Lower leg skin (tissue), 4 donors: ENCODE measurements at regions not wholly inside any gene's neighbourhood (a gene's known extent, or its start where the extent isn't known, plus 50 kb on each side); places are given as distances from the start of the nearest gene placed in this dataset.

Experiments used
- DNase-seq, 2 donors: peaks; one replicate each; pipeline ENCODE4 v3.0.0-alpha.2; 2019; ENCODE audit warnings: low spot score in 2 of 2
- H3K4me3 ChIP-seq: fragments of 200-600 bp; sonication (generic); 2 replicates; pipeline ENCODE4 v1.5.1; 2017; ENCODE audit warnings: mild to moderate bottlenecking, low read depth; ENCODE audit not compliant: poor library complexity, severe bottlenecking
- POLR2A ChIP-seq, 2 donors: fragments of 450-650 bp; IDR thresholded peaks; one replicate each; pipeline ENCODE4 v1.6.1; 2016 to 2017; ENCODE audit warnings: antibody characterized with exemption in 2 of 2, mild to moderate bottlenecking in 1 of 2, moderate library complexity in 1 of 2
- WGBS, 2 donors: methylation state at CpG; one replicate each; pipeline ENCODE4 v1.1.5; 2018; 5-methylcytosine and 5-hydroxymethylcytosine counted together
- intact Hi-C: fragments of 100-400 bp; cut with DNase I; formaldehyde crosslinking; loops from one replicate; pipeline ENCODE4 v1.15.0; 2023; ENCODE audit warnings: low total_unique reads
- TF ChIP-seq, protein P1 (sequence below), 3 donors: fragments of 450-650 bp; IDR thresholded peaks; one replicate each; pipeline ENCODE4 v1.5.1; 2016; ENCODE audit warnings: antibody characterized with exemption in 3 of 3, mild to moderate bottlenecking in 3 of 3, moderate library complexity in 2 of 3

- intact Hi-C loops = no loop called here
- DNase-seq = no peak
- H3K4me3 ChIP-seq = no peak overlapping the region
- TF ChIP-seq, protein P1, sequence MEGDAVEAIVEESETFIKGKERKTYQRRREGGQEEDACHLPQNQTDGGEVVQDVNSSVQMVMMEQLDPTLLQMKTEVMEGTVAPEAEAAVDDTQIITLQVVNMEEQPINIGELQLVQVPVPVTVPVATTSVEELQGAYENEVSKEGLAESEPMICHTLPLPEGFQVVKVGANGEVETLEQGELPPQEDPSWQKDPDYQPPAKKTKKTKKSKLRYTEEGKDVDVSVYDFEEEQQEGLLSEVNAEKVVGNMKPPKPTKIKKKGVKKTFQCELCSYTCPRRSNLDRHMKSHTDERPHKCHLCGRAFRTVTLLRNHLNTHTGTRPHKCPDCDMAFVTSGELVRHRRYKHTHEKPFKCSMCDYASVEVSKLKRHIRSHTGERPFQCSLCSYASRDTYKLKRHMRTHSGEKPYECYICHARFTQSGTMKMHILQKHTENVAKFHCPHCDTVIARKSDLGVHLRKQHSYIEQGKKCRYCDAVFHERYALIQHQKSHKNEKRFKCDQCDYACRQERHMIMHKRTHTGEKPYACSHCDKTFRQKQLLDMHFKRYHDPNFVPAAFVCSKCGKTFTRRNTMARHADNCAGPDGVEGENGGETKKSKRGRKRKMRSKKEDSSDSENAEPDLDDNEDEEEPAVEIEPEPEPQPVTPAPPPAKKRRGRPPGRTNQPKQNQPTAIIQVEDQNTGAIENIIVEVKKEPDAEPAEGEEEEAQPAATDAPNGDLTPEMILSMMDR (IDR thresholded peaks at IDR 0.05) = no peak
- TF ChIP-seq POLR2A (IDR thresholded peaks at IDR 0.05) = no peak
- WGBS, 2 donors = 54 to 58% methylated on average over 5 of the region's 5 CpGs
These were observed 81.7 kb upstream of the IPO9 start for GRCh38 chr1:201747261-201747660.

- H3K4me3 ChIP-seq = no peak overlapping the region
- intact Hi-C loops = no loop called here
- TF ChIP-seq, protein P1 (IDR thresholded peaks at IDR 0.05) = no peak
- no peak for TF ChIP-seq POLR2A (IDR thresholded peaks at IDR 0.05)
- whole genome bisulfite sequencing, 2 donors = 70 to 90% methylated on average over 1 of the region's 1 CpG
- DNase-seq = no peak
These were observed 80.6 kb upstream of the IPO9 start for GRCh38 chr1:201748335-201748734.

- no peak for DNase-seq
- intact Hi-C loops = no loop called here
- TF ChIP-seq, protein P1 (IDR thresholded peaks at IDR 0.05) = no peak
- TF ChIP-seq POLR2A (IDR thresholded peaks at IDR 0.05) = no peak
- H3K4me3 ChIP-seq = no peak overlapping the region
- 79 to 85% methylated on average over 6 of the region's 6 CpGs for WGBS, 2 donors
These were observed 79.8 kb upstream of the IPO9 start for GRCh38 chr1:201749059-201749690.

GRCh38 chr1:201750120-201750519, 78.8 kb upstream of the IPO9 start:
- DNase-seq = no peak
- intact Hi-C loops = no loop called here
- 36 to 40% methylated on average over 3 of the region's 3 CpGs for WGBS, 2 donors
- TF ChIP-seq POLR2A (IDR thresholded peaks at IDR 0.05) = no peak
- TF ChIP-seq, protein P1 (IDR thresholded peaks at IDR 0.05) = no peak
- H3K4me3 ChIP-seq = no peak overlapping the region

DNA sequence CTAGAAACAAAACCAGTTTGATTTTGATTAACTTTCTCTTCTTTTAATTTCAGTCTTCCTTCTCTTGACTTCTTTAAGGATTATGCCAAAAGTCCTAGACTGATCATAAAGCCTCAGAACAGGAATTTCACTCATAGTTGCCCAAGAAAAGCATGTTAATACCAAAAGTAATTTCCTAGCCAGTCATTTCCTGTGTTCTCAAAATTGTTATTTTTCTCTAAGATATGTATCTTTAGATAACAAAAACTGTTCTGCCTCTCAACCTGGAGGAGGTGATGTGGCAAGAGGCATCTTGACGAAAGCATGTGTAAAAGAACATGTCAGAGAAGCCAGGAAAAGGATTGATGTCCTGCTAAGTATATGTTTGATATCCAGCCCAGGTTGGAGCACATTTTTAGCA, 78.0 kb upstream of the IPO9 start:
- 42 to 66% methylated on average over 1 of the region's 1 CpG for WGBS, 2 donors
- intact Hi-C loops = no loop called here
- TF ChIP-seq, protein P1 (IDR thresholded peaks at IDR 0.05) = no peak
- TF ChIP-seq POLR2A (IDR thresholded peaks at IDR 0.05) = no peak
- no peak overlapping the region for H3K4me3 ChIP-seq
- DNase-seq = no peak

DNA sequence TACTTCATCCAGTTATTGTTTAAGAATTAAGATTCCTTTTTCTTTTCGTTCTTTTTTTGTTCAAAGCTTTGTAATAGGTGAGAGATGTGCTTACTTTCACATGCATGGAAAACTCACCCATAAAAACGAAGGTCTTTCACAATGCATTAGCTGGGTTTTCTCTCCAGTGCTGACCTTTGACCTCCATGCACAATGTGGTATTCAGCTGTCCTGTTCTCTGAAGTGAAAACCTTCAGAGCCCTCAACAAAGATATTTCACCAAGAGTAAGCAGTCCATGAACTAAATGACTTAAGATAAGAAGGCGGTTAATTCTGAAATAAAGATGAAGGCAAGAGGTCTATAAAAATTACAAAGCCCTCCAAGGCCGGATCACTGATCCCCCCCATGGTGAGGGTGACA, 77.1 kb upstream of the IPO9 start:
- 80% methylated on average over 4 of the region's 4 CpGs for WGBS, 2 donors
- intact Hi-C loops = no loop called here
- no peak for TF ChIP-seq POLR2A (IDR thresholded peaks at IDR 0.05)
- TF ChIP-seq, protein P1 (IDR thresholded peaks at IDR 0.05) = no peak
- H3K4me3 ChIP-seq = no peak overlapping the region
- no peak for DNase-seq
